Dermis blood vessel endothelial cell (primary cell): ENCODE measurements at regions not wholly inside any gene's neighbourhood (a gene's known extent, or its start where the extent isn't known, plus 50 kb on each side); places are given as distances from the start of the nearest gene placed in this dataset.
A peak's percentile ranks its signal among the peaks of the same experiment; 100 is the strongest.

Experiments
- DNase-seq: peaks from one replicate; pipeline ENCODE4 v3.0.0; 2010

GRCh38 chr1:38277646-38278045 is 231.1 kb upstream of the POU3F1 start:
- no peak for DNase-seq

DNA sequence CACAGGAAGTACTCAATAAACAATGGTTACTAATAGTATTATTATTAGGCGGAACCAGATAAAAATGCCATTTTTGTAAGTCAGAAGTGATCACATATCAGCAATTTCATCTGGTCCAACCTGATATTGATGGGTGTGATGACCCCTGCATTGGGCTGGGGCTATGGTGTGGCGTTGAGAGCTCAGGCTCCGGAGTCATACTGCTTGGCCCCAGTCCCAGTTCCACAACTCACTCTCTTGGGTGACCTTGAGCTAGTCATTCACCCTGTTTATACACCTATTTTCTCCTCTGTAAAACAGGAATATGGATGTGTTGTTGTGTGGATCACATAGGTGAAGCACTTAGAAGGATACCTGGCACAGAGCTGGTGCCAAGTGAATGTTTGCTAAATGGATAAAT is 229.4 kb upstream of the POU3F1 start:
- no peak for DNase-seq

DNA sequence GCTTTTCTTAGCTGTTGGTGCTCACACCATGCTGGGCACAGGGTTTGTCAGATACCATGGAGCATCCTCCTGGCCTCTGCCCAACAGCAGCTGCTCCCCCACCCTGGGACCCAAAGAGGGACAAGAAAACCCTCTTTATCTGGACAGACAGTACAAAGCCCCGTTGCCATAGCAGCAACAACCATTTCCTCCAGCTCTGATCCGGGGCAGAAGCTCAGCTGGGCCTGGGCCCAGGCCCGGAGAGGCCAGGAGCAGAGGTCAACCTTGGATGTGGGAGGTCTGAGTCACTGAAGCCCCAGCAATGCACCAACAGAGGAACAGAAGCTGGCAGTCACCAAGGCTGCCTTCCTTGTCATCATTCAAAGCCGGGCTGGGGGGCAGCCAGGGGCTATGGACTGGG is 228.4 kb upstream of the POU3F1 start:
- DNase-seq: peak; percentile 29

- no peak for DNase-seq
These were observed 226.7 kb upstream of the POU3F1 start for GRCh38 chr1:38273196-38273804.

DNA sequence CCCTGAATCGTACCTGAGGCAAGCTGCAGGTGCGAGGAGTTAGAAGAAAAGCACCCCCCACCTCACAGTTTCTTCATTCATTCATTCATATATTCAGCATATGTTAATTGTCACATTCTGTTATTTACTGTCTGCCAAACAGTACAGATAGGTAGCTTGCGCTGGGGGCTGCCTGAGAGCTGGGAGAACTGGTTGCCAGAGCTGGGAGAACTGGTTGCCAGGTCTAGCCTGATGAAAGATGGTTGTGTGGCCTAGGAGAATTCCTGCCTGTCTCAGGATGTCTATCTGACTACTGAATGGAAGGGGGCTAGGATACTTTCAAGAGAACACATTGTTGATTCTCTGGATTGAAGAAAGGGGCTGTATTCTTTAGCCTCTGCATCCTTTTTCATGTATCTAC is 225.9 kb upstream of the POU3F1 start:
- DNase-seq: no peak

GRCh38 chr1:38270849-38271633 is 224.4 kb upstream of the POU3F1 start:
- no peak for DNase-seq

DNA sequence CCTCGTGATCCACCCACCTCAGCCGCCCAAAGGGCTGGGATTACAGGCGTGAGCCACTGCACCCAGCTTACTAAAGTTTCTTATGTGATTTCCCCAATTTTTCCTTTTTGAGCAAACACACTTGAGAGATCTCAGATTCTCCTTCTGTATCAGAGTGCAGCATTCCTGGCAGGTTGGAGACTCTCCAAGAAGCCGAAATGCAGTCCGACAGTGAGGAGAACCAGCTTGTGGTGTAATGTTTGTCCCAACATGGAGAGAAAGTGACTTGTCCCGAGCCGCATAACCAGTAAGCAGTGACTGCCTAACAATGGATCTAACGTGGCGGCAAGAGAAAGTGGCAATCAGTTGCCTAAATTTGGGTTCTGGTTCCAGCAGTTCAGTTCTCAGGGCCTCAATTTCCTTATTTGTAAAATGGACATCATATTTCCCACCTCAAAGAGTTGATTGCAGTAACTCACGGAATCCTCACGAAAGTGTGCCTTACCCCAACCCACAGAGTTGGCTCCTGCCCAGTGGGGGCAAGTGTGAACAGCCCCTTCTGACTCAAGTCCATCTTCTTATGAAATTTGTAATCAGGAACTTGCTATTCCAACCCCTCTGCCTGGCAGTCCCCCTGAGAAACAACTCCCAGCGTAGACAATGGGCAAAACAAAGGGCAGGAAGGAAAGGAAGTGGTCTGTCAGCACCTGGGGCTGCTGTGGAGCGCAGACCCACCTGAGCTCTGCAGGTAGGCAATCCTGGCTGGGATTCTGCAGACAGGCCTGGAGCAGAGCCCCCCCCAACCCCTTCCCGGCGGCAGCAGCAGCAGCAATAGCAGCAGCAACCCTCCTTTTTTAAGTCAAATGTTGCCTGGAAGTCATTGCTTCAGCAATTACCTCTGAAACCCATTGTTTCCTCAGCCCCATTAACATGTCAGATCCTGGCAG is 223.6 kb upstream of the POU3F1 start:
- DNase-seq: no peak

DNA sequence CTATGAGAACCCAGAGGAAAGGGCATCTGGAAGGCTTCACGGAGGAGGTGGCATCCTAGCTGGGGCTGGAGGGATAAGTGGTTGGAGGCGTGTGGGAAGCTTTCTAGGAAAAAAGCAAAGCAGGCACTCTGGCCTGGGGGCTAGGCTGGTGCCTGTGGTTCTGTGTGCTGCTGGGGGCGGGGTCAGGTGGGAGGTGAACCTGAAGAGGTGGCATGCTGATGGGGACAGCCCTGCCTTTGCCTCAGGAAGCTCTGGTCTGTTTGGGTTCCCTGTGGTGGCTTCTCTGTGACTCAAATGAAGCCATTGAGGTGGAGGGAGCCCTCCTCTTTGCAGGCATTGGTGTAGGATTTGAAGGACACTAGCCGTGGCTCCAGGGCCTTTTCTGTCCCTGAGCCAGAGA is 221.6 kb upstream of the POU3F1 start:
- no peak for DNase-seq

- no peak for DNase-seq
These were observed 220.7 kb upstream of the POU3F1 start for GRCh38 chr1:38267037-38268036.

GRCh38 chr1:38266197-38266520 is 219.6 kb upstream of the POU3F1 start:
- DNase-seq: no peak

GRCh38 chr1:38265293-38266196 is 219.0 kb upstream of the POU3F1 start:
- DNase-seq: no peak

- no peak for DNase-seq
These were observed 216.8 kb upstream of the POU3F1 start for GRCh38 chr1:38263438-38263837.

DNA sequence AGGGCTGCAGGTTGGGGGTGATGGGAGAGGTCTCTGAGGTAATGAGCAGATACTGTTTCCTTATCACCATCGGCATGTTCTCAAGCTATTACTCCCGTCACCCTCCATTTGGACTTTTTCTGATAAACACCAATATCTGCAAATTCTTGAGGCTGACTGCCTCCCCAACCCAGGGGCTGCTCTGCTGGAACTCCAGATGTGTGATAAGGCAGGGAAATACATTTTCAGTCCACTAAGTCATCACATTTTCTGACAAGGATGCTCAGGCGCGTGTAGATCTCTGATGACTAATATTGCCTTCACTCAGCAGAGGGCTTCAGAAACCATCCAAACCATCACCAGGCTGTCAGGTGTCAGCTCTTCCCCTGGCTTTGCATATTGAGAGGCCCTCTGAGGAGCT is 215.0 kb upstream of the POU3F1 start:
- no peak for DNase-seq

GRCh38 chr1:38258085-38258627 is 211.6 kb upstream of the POU3F1 start:
- no peak for DNase-seq

DNA sequence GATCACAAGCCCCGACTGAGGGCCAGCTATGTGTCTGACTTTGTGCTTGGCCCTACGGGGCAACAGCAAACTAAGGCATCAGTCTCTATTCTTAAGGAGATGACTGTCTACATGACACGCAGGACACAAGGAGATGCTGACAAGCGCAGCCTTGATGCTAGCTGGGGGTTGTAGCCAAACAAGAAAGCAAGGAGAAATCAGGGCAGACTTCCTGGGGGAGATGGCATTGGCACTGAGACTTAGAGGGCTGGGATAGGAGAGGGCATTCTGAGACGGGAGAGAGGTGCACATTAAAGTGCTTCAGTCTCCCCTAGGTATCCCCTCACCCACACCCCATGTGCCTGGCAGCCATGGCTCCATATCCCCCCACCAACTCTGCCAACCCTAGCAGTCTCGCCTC is 210.8 kb upstream of the POU3F1 start:
- DNase-seq: no peak

DNA sequence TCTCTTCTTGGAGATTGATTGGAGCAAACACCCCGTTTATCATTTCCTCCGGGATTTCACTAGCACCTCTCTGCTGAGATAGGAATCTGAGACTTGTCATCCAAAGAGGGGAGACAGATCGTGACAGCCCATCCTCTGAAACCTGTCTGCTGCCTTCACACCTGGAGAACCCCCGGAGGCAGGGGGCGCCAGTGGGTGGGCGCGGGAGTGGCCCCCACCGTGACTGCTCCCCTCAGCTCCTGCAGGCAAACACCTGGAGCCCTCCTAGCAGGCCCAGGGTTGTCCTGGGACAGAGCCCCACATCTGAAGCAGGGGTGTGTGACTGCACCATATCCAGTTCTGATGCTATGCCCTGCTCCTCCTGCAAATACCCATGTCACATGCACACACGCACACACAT is 209.5 kb upstream of the POU3F1 start:
- no peak for DNase-seq

DNA sequence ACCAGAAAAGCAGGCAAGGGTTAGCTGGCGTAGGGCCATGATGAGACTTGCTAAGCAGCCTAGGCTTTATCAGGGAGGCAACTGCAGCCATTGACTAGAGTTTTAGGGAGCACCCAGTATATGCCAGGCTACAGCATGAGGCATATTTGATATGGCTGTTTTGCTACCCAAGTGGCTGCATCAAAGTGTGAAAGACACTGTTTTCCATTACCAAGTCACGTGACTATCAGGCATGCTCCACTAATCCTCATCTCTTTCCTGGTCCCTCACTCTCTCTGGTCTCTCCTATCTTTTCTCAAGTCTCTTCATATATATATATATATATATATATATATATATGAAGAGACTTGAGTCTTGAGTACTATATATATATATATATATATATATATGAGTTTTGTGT is 206.7 kb upstream of the POU3F1 start:
- DNase-seq: no peak

DNA sequence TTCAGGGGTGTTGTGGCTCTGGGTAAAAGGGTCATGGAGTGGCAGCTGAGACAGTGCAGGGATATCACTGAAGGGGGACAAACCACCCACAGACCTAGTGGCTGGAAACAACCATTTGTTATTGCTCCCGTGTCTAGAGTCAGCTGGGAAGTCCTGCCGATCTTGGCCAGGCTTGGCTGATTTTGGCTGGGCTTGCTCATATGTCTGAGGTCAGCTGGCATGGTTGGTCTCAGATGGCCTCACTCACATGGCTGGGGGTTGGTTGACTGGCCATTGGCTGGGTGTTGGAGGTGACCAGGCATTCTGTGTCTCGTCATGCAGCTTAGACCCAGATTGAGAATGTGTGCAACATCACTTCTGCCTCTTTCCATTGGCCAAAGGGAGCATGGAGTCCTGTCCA is 203.8 kb upstream of the POU3F1 start:
- no peak for DNase-seq

- DNase-seq: no peak
These were observed 202.4 kb upstream of the POU3F1 start for GRCh38 chr1:38249001-38249400.

- peak; percentile 75 for DNase-seq
These were observed 200.7 kb upstream of the POU3F1 start for GRCh38 chr1:38246955-38247952.
